GM12875 (cell line): ENCODE measurements at regions not wholly inside any gene's neighbourhood (a gene's known extent, or its start where the extent isn't known, plus 50 kb on each side); places are given as distances from the start of the nearest gene placed in this dataset.

Experiments used
- H3K4me3 ChIP-seq: one replicate; pipeline ENCODE4 v1.5.1; 2011; ENCODE audit warnings: low read depth, low read length, control low read depth
- CTCF ChIP-seq: IDR thresholded peaks from 2 replicates; pipeline ENCODE4 v1.5.1; 2011; ENCODE audit warnings: low read depth, mild to moderate bottlenecking, control low read depth, inconsistent platforms, low read length, moderate library complexity, borderline replicate concordance; ENCODE audit not compliant: insufficient read depth

- H3K4me3 ChIP-seq: no peak overlapping the region
- TF ChIP-seq CTCF: no peak
These were observed 415.2 kb upstream of the KAZN start for GRCh38 chr1:14183329-14183728.

GRCh38 chr1:14184454-14184853 is 414.0 kb upstream of the KAZN start:
- H3K4me3 ChIP-seq: no peak overlapping the region
- no peak for TF ChIP-seq CTCF

- no peak overlapping the region for H3K4me3 ChIP-seq
- TF ChIP-seq CTCF: no peak
These were observed 409.1 kb upstream of the KAZN start for GRCh38 chr1:14189381-14189780.

GRCh38 chr1:14190508-14190907 is 408.0 kb upstream of the KAZN start:
- H3K4me3 ChIP-seq: no peak overlapping the region
- no peak for TF ChIP-seq CTCF

GRCh38 chr1:14194511-14194910 is 404.0 kb upstream of the KAZN start:
- TF ChIP-seq CTCF: no peak
- no peak overlapping the region for H3K4me3 ChIP-seq

GRCh38 chr1:14205066-14205465 is 393.4 kb upstream of the KAZN start:
- H3K4me3 ChIP-seq: no peak overlapping the region
- TF ChIP-seq CTCF: no peak

GRCh38 chr1:14215151-14215550 is 383.3 kb upstream of the KAZN start:
- H3K4me3 ChIP-seq: no peak overlapping the region
- TF ChIP-seq CTCF: no peak
